Mucosa of descending colon (tissue), 3 donors: ENCODE measurements at regions not wholly inside any gene's neighbourhood (a gene's known extent, or its start where the extent isn't known, plus 50 kb on each side); places are given as distances from the start of the nearest gene placed in this dataset.
A peak's percentile ranks its signal among the peaks of the same experiment; 100 is the strongest.

Experiments used
- ATAC-seq: fragments of 200-7000 bp; cut with Tn5 transposase; one replicate; pipeline ENCODE4 v1.9.1; 2020; ENCODE audit warnings: mild to moderate bottlenecking, moderate library complexity
- DNase-seq, 3 donors: peaks; one replicate each; pipeline ENCODE4 v3.0.0-alpha.2; 2020
- H3K36me3 ChIP-seq: fragments of 200-600 bp; one replicate; pipeline ENCODE4 v1.8.0; 2021; ENCODE audit warnings: low read depth, mild to moderate bottlenecking
- H3K4me1 ChIP-seq: fragments of 200-600 bp; one replicate; pipeline ENCODE4 v1.8.0; 2021; ENCODE audit warnings: low read depth, mild to moderate bottlenecking
- H3K4me3 ChIP-seq: fragments of 200-600 bp; one replicate; pipeline ENCODE4 v1.8.0; 2021; ENCODE audit warnings: mild to moderate bottlenecking
- H3K9me3 ChIP-seq: fragments of 200-600 bp; one replicate; pipeline ENCODE4 v1.8.0; 2021; ENCODE audit warnings: mild to moderate bottlenecking
- CTCF ChIP-seq: fragments of 200-600 bp; IDR thresholded peaks from one replicate; pipeline ENCODE4 v1.8.0; 2022; ENCODE audit warnings: antibody characterized with exemption, mild to moderate bottlenecking
- intact Hi-C, 2 donors: fragments of 100-400 bp; cut with DNase I in 1 of 2; cut with micrococcal nuclease in 1 of 2; formaldehyde crosslinking; loops; one replicate each; pipeline versions ENCODE4 v1.11.0 to v1.11.1; 2022; cut with DNase I, micrococcal nuclease
- donor health status: DM: no; HTN: no; CAD: no; lungs with moderate emphysema.
- donor health status: DM: no; HTN: no; CAD: no.
- donor health status: DM: no; HTN: yes; CAD: no.

GRCh38 chr4:136424052-136424451 is 1108.2 kb downstream of the PCDH18 start:
- intact Hi-C loops: no loop called here
- H3K4me1 ChIP-seq: no peaks in the 10 kb centered on the region
- no peaks in the 10 kb centered on the region for H3K36me3 ChIP-seq
- DNase-seq (no peak), ATAC-seq (no peak)
- H3K9me3 ChIP-seq: no peaks in the 10 kb centered on the region
- no peak for TF ChIP-seq CTCF
- H3K4me3 ChIP-seq: no peak overlapping the region

GRCh38 chr4:136414981-136415380 is 1117.3 kb downstream of the PCDH18 start:
- intact Hi-C loops: no loop called here
- no peak for DNase-seq
- no peaks in the 10 kb centered on the region for H3K36me3 ChIP-seq
- no peaks in the 10 kb centered on the region for H3K9me3 ChIP-seq
- no peak overlapping the region for H3K4me3 ChIP-seq
- ATAC-seq: no peak
- TF ChIP-seq CTCF: no peak
- no peaks in the 10 kb centered on the region for H3K4me1 ChIP-seq

GRCh38 chr4:136412708-136413107 is 1119.6 kb downstream of the PCDH18 start:
- no peaks in the 10 kb centered on the region for H3K36me3 ChIP-seq
- H3K4me3 ChIP-seq: no peak overlapping the region
- TF ChIP-seq CTCF: no peak
- no peaks in the 10 kb centered on the region for H3K4me1 ChIP-seq
- no peak for DNase-seq
- intact Hi-C loops: no loop called here
- ATAC-seq: no peak
- no peaks in the 10 kb centered on the region for H3K9me3 ChIP-seq

- no peaks in the 10 kb centered on the region for H3K4me1 ChIP-seq
- ATAC-seq (no peak), DNase-seq (no peak)
- no peaks in the 10 kb centered on the region for H3K9me3 ChIP-seq
- no peak for TF ChIP-seq CTCF
- no peak overlapping the region for H3K4me3 ChIP-seq
- H3K36me3 ChIP-seq: no peaks in the 10 kb centered on the region
- intact Hi-C loops: no loop called here
Measured at GRCh38 chr4:136400829-136401228, 1131.5 kb downstream of the PCDH18 start.

- ATAC-seq (peak; percentile 15), DNase-seq (peak in 1 of 3 donors; percentile 45)
- no peaks in the 10 kb centered on the region for H3K9me3 ChIP-seq
- intact Hi-C loops: no loop called here
- no peak overlapping the region for H3K4me3 ChIP-seq
- no peaks in the 10 kb centered on the region for H3K4me1 ChIP-seq
- no peak for TF ChIP-seq CTCF
- no peaks in the 10 kb centered on the region for H3K36me3 ChIP-seq
Measured at GRCh38 chr4:136395212-136395722, 1137.0 kb downstream of the PCDH18 start.

GRCh38 chr4:136392576-136392975 is 1139.7 kb downstream of the PCDH18 start:
- intact Hi-C loops: no loop called here
- no peaks in the 10 kb centered on the region for H3K9me3 ChIP-seq
- H3K36me3 ChIP-seq: no peaks in the 10 kb centered on the region
- ATAC-seq (no peak), DNase-seq (no peak)
- no peak for TF ChIP-seq CTCF
- H3K4me1 ChIP-seq: no peaks in the 10 kb centered on the region
- no peak overlapping the region for H3K4me3 ChIP-seq
